ENCODE measurements at regions not wholly inside any gene's neighbourhood (a gene's known extent, or its start where the extent isn't known, plus 50 kb on each side); places are given as distances from the start of the nearest gene placed in this dataset.
"Not testable (repeated sequence)": the region's sequence is repeated elsewhere in the genome, so short reads cannot be mapped to it uniquely, and the experiment has no call there.

GRCh38 chr19:5290336-5291262, 50.0 kb downstream of the PTPRS start:
- no peak for DNase-seq

- no peak for DNase-seq
These were observed 51.3 kb downstream of the PTPRS start for GRCh38 chr19:5289060-5289990.

DNA sequence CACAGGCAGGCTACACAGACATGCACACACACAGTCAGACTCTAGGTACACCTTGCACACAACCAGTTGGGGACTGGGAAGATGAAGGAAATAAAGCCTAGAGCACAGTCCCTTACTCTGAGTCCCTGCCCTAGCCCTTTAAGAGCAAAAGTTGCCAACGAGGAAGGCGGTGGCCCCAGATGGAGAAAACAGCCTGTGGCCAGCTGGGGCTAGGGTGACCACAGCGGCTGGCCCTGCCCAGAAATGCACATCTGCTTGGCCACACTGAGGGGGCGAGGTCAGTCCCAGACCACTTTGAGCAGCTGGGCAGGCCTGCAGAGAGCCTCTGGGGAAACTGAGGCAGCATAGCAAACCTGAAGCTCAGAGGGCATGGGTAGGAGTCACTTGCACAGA, 52.3 kb downstream of the PTPRS start:
- DNase-seq: no peak

GRCh38 chr19:5287066-5287465, 53.5 kb downstream of the PTPRS start:
- no peak for DNase-seq

- DNase-seq: no peak
These were observed 54.1 kb downstream of the PTPRS start for GRCh38 chr19:5286465-5287029.

DNA sequence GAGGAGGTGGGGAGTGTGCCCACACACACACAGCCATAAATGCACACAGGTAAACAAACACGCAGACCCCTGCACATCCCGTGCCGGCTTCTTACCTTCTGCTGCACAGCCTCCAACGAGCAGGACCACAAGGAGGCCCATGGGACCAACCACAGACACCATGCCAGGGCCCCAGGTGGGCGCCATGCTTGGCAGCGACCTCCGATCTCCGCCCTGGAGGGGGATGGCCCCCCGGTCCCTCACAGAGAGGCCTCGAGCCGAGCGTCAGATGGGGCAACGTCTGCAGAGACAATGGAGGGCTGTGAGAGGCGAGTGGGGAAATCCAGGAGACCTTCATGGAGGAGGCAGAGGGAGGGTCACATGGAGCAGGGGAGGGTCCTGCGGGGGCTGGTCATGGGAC, 54.7 kb downstream of the PTPRS start:
- no peak for DNase-seq

- DNase-seq: no peak
These were observed 55.3 kb downstream of the PTPRS start for GRCh38 chr19:5285311-5285710.

- no peak for DNase-seq
These were observed 57.7 kb downstream of the PTPRS start for GRCh38 chr19:5282901-5283300.

GRCh38 chr19:5281588-5281987, 59.0 kb downstream of the PTPRS start:
- DNase-seq: no peak

- not testable (repeated sequence) for DNase-seq
These were observed 64.9 kb downstream of the PTPRS start for GRCh38 chr19:5275668-5276067.

DNA sequence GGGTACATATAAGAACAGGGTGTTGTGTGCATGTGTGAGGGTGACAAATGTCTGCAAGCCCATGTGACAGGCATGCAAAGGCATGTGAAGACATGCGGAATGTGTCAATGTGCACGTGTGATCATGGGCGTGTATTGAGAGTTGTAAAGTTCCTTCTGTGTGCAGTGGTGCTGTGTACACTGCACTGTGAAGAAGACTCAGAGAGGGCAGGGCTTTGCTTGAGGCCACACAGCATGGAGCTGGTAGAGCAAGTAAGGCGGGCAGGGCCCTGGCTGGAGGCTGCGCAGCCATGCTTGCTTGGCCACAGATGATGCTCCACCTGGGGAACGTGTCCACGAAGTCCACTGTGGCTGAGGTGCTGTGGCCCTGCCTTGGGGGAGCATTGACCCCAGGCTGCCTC, 66.8 kb downstream of the PTPRS start:
- DNase-seq: no peak

- no peak for DNase-seq
These were observed 69.5 kb downstream of the PTPRS start for GRCh38 chr19:5271145-5271544.

GRCh38 chr19:5269926-5270325, 70.7 kb downstream of the PTPRS start:
- DNase-seq: no peak

GRCh38 chr19:5269279-5269678, 71.3 kb downstream of the PTPRS start:
- DNase-seq: no peak

DNA sequence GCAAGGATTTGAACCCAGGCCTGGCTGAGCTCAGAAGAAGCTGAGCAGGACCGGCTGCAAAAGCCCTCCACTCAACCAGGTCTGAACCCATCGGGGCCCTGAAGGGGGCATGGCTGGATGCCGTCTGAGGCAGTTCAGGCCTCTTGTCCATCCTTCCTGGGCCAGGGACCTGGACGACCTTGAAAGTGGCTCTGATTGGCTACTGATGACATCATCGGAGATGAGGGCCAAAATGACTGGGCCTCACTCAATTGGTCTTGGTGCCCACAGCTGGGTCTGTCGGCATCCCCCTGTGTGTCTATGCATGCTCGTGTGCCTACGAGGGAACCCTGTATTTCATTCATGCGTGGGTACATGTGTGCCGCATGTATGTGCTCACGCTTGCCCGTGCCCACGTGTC, 71.8 kb downstream of the PTPRS start:
- DNase-seq: no peak

DNA sequence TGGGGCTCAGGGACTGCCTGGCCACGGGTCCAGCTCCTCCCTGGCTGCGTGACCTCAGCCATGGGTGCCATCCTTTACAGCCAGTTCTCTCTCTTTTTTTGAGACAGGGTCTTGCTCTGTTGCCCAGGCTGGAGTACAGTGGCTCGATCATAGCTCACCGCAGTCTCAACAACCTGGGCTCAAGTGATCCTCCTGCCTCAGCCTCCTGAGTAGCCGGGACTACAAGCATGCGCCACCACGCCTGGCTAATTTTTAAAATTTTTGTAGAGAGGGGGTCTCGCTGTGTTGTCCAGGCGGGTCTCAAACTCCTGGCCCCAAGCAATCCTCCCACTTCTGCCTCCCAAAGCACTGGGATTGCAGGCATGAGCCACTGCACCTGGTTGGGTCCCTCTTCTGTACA, 75.4 kb downstream of the PTPRS start:
- no peak for DNase-seq

DNA sequence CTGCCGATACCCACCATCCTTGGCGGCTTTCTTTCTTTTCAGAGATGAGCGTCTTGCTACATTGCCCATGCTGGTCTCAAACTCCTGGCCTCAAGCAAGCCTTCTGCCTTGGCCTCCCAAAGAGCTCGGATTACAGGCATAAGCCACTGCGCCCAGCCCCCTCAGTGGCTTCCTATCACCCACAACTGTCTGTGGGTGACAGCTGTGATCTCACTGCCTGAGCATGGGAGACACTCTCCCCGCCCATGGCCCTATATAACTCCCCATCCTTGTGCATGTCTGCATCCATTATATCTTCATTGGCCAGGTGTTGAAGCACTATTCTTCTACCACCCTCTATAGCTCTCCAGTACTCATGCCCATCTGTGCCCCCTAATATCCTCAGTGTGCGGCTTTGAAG, 76.2 kb downstream of the PTPRS start:
- no peak for DNase-seq

- DNase-seq: no peak
These were observed 77.0 kb downstream of the PTPRS start for GRCh38 chr19:5263615-5264014.

GRCh38 chr19:5262721-5263120, 77.9 kb downstream of the PTPRS start:
- DNase-seq: no peak

DNA sequence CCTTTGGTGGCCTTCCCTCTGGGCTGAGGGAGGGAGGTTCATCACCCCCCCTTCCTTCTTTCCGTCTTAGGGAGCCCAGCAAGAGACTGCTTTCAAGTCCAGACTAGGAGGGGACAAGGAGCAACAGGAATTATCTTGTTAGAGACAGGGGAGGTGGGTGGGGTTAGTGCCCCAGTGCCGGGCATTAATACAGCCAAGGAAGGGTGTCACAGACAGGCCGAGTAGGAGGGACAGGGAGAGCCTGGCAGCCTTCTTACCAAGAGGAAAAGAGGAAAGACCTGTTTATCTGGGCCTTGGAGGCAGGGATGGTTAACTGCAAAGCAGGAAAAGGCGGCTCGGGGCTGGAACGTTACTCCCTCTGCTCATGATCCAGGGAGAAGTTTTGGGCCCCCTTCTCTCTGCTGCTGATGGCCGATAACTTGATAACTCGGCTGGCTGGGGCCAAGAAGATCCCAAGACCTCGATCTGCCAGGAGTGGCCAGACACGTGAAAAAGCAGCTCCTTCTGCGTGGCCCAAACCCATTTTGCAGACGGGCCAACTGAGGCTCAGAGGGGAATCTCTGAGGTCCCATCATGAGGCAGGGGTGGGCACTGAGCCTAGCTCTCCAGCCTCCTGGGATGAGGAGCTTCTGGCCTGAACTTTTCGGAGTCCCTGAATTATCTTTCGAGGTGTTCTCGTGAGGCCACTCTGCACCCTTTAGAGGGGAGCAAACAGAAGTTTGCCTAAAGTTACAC, 79.3 kb downstream of the PTPRS start:
- no peak for DNase-seq

DNA sequence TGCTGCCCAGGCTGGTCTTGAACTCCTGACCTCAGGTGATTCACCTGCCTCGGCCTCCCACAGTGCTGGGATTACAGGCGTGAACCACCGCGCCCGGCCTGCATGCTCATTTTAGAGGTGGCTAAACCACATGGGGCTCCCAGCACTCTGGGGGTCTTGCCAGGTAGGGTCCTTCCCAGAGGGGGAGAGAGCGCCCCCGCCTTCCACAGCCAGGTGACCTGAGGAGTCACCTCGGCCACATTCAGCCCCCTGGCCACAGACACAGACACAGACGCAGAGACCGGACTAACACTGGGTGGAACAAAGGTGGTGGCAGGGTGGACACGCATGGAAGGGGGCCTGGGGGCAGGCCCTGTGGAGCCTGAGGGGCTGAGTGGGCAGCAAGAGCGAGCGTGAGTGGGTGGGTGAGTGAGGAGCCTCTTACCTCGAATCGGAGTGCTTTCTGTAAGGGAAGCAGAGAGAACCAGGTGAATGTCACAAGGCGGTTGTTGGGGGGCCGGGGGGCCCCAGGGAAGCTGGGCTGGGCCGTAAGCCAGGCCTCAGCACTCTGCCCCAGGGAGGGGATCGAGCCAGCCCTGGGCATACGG, 80.1 kb downstream of the PTPRS start:
- DNase-seq: no peak

GRCh38 chr19:5259750-5260149, 80.9 kb downstream of the PTPRS start:
- DNase-seq: no peak
